Testis (tissue), 2 donors: ENCODE measurements at regions not wholly inside any gene's neighbourhood (a gene's known extent, or its start where the extent isn't known, plus 50 kb on each side); places are given as distances from the start of the nearest gene placed in this dataset.

ENCODE experiments used
- CTCF ChIP-seq, 3 experiments: fragments of 450-650 bp in 2 of 3; fragments of 200-600 bp in 1 of 3; sonication (generic) in 1 of 3; IDR thresholded peaks; one replicate each; pipeline ENCODE4 v1.5.1; 2016 to 2019; ENCODE audit warnings: antibody characterized with exemption in 3 of 3, mild to moderate bottlenecking in 2 of 3, moderate library complexity in 1 of 3
- POLR2A ChIP-seq: fragments of 450-650 bp; IDR thresholded peaks from one replicate; pipeline ENCODE4 v1.6.1; 2017; ENCODE audit warnings: antibody characterized with exemption, mild to moderate bottlenecking, moderate library complexity

GRCh38 chr3:162704799-162705385, 1208.3 kb downstream of the OTOL1 start:
- TF ChIP-seq CTCF (IDR thresholded peaks at IDR 0.05) (no peak), POLR2A (no peak)
